NCI-H2227 (cell line): ENCODE measurements at regions not wholly inside any gene's neighbourhood (a gene's known extent, or its start where the extent isn't known, plus 50 kb on each side); places are given as distances from the start of the nearest gene placed in this dataset.

Experiments
- DNase-seq: peaks from one replicate; lab custom pipeline; 2025; ENCODE audit not compliant: unreplicated experiment; lab: John Stamatoyannopoulos, UW

- no peak for DNase-seq
Observed at GRCh38 chr11:105236664-105237063, 97.1 kb upstream of the CARD18 start.

GRCh38 chr11:105233285-105233684, 93.7 kb upstream of the CARD18 start:
- DNase-seq: no peak

GRCh38 chr11:105232021-105232420, 92.5 kb upstream of the CARD18 start:
- DNase-seq: no peak

- no peak for DNase-seq
Observed at GRCh38 chr11:105230586-105230985, 91.0 kb upstream of the CARD18 start.

GRCh38 chr11:105229761-105230160, 90.2 kb upstream of the CARD18 start:
- no peak for DNase-seq

- no peak for DNase-seq
Observed at GRCh38 chr11:105229257-105229656, 89.7 kb upstream of the CARD18 start.

GRCh38 chr11:105227363-105227762, 87.8 kb upstream of the CARD18 start:
- no peak for DNase-seq

- peak; percentile 30 for DNase-seq
Observed at GRCh38 chr11:105226766-105227165, 87.2 kb upstream of the CARD18 start.

- no peak for DNase-seq
Observed at GRCh38 chr11:105226091-105226490, 86.5 kb upstream of the CARD18 start.

GRCh38 chr11:105224482-105225253, 85.1 kb upstream of the CARD18 start:
- DNase-seq: no peak

- DNase-seq: no peak
Observed at GRCh38 chr11:105220121-105220520, 80.6 kb upstream of the CARD18 start.

- DNase-seq: no peak
Observed at GRCh38 chr11:105219670-105220069, 80.1 kb upstream of the CARD18 start.

GRCh38 chr11:105219269-105219668, 79.7 kb upstream of the CARD18 start:
- no peak for DNase-seq

- DNase-seq: no peak
Observed at GRCh38 chr11:105215528-105215927, 76.0 kb upstream of the CARD18 start.

GRCh38 chr11:105211806-105212554, 72.4 kb upstream of the CARD18 start:
- DNase-seq: no peak

- DNase-seq: no peak
Observed at GRCh38 chr11:105208019-105208418, 68.5 kb upstream of the CARD18 start.

GRCh38 chr11:105206633-105207032, 67.1 kb upstream of the CARD18 start:
- DNase-seq: no peak

- no peak for DNase-seq
Observed at GRCh38 chr11:105204636-105205035, 65.1 kb upstream of the CARD18 start.

GRCh38 chr11:105203569-105204240, 64.1 kb upstream of the CARD18 start:
- no peak for DNase-seq

GRCh38 chr11:105202844-105203548, 63.4 kb upstream of the CARD18 start:
- peak; percentile 24 for DNase-seq

GRCh38 chr11:105202422-105202821, 62.9 kb upstream of the CARD18 start:
- DNase-seq: peak; percentile 23
